Subcutaneous abdominal adipose tissue (tissue), 5 donors: ENCODE measurements at regions not wholly inside any gene's neighbourhood (a gene's known extent, or its start where the extent isn't known, plus 50 kb on each side); places are given as distances from the start of the nearest gene placed in this dataset.

Experiments
- H3K27ac ChIP-seq: one replicate; pipeline ENCODE4 v1.7.0; 2013; ENCODE audit warnings: low read depth, mild to moderate bottlenecking, inconsistent platforms, low read length, moderate library complexity
- H3K27me3 ChIP-seq, 5 donors: one replicate each; pipeline ENCODE4 v1.7.0; 2013; ENCODE audit warnings: low read length in 5 of 5, inconsistent platforms in 1 of 5; ENCODE audit not compliant: control insufficient read depth in 5 of 5, insufficient read depth in 4 of 5
- H3K36me3 ChIP-seq, 5 donors: one replicate each; pipeline ENCODE4 v1.7.0; 2013; ENCODE audit warnings: low read length in 5 of 5; ENCODE audit not compliant: control insufficient read depth in 5 of 5, insufficient read depth in 5 of 5
- H3K4me1 ChIP-seq, 5 donors: one replicate each; pipeline ENCODE4 v1.7.0; 2013; ENCODE audit warnings: low read length in 5 of 5, mild to moderate bottlenecking in 3 of 5, moderate library complexity in 1 of 5; ENCODE audit not compliant: control insufficient read depth in 5 of 5, insufficient read depth in 5 of 5
- H3K4me3 ChIP-seq, 5 donors: one replicate each; pipeline ENCODE4 v1.7.0; 2013; ENCODE audit warnings: low read length in 5 of 5, low read depth in 1 of 5
- H3K9ac ChIP-seq, 5 donors: one replicate each; pipeline ENCODE4 v1.7.0; 2013; ENCODE audit warnings: low read length in 5 of 5, mild to moderate bottlenecking in 4 of 5, moderate library complexity in 3 of 5
- H3K9me3 ChIP-seq, 5 donors: one replicate each; pipeline ENCODE4 v1.7.0; 2013; ENCODE audit warnings: low read length in 5 of 5; ENCODE audit not compliant: control insufficient read depth in 5 of 5
- donor health status: healthy.
- donor health status: healthy.
- donor health status: healthy.
- donor health status: healthy.
- donor health status: healthy.

DNA sequence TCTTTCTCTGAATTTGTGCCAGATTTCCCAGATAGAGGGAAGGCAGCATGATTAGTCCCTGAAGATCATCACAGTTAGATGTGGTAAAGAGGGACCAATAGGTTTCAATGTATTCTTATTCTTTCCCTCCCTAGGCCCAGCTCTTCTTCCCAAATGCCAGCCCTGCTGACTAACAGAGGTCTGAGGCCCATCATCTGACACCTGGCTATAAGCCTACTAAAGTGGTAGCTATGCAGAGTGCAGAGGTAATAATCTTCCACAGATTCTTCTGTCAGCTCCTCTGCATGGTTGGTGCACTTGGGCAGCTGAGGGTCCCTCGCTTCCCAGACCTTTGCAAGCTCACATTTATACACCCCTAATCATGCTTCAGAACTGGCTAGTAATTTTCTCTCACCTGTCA, 63.7 kb upstream of the PZP start:
- Histone ChIP-seq H3K4me3 (no peak overlapping the region), H3K36me3 (no peaks in the 10 kb centered on the region), H3K27ac (no peak overlapping the region), H3K9ac (no peak overlapping the region), H3K4me1 (no peaks in the 10 kb centered on the region), H3K9me3 (no peaks in the 10 kb centered on the region), H3K27me3 (peaks cover 0 to 2% (median 0%) of the 10 kb centered on the region in 5 donors)

DNA sequence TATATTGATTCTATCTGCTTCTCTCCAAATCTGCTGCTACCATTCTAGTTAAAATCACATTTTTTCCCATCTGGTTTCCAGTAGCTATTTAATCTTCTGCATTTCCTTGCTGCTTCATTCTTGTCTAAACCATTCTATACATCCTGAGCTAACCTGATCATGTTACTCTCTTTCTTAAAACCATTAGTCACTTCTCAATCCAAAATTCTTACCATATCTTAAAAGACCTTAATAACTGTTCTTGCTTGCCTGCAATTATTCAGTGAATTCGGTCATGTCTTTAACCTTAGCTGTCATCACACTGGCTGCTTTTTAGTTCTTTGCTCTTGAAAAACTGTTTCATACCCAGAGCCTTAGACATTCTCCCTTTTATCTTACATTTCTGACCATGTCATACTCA, 56.4 kb upstream of the PZP start:
- H3K4me3 ChIP-seq = no peak overlapping the region
- H3K27ac ChIP-seq = no peak overlapping the region
- no peak overlapping the region for H3K9ac ChIP-seq
- no peaks in the 10 kb centered on the region for H3K36me3 ChIP-seq
- H3K4me1 ChIP-seq = no peaks in the 10 kb centered on the region
- H3K9me3 ChIP-seq = no peaks in the 10 kb centered on the region
- no peaks in the 10 kb centered on the region for H3K27me3 ChIP-seq

DNA sequence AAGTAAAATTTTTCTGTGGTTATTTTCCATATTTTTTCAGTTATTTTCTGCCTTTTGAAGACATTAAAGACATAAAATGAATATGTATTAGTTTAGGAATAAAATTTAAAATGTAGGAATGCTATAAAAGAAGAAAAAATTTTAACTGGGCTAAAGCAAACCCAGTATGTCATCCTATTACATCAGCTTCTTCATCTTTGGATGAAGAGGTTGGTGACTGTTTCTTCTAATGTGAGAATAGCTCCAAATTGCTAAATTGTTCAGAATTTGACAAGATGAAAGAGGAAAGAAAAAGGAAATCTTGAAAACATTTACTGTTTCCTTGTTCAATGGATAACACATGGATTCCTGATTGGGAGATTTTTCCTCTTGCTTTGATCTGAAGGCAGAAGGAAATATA, 52.7 kb upstream of the PZP start:
- Histone ChIP-seq H3K4me3 (no peak overlapping the region), H3K9me3 (no peaks in the 10 kb centered on the region), H3K9ac (no peak overlapping the region), H3K27me3 (no peaks in the 10 kb centered on the region), H3K4me1 (no peaks in the 10 kb centered on the region), H3K36me3 (no peaks in the 10 kb centered on the region), H3K27ac (no peak overlapping the region)

DNA sequence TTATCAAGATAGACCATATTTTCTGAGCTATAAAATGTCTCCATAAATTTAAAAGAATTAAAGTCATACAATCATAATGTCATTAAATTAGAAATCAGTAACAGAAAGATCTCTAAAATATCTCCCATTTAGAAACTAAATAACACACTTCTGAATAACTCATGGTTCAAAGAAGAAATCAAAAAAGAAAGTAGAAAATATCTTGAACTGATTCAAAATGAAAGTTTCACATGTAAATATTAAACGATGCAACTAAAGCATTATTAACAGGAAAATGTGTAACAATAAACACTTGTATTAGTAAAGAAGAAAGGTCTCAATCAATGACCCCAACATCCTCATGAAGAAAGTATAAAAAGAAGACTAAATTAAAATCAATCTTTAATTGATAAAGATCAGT, 50.5 kb upstream of the PZP start:
- H3K9ac ChIP-seq = no peak overlapping the region
- no peaks in the 10 kb centered on the region for H3K36me3 ChIP-seq
- H3K4me3 ChIP-seq = no peak overlapping the region
- H3K9me3 ChIP-seq = no peaks in the 10 kb centered on the region
- no peak overlapping the region for H3K27ac ChIP-seq
- H3K27me3 ChIP-seq = no peaks in the 10 kb centered on the region
- no peaks in the 10 kb centered on the region for H3K4me1 ChIP-seq
